ENCODE measurements at regions not wholly inside any gene's neighbourhood (a gene's known extent, or its start where the extent isn't known, plus 50 kb on each side); places are given as distances from the start of the nearest gene placed in this dataset.

- no peak for ATAC-seq (ENCODE audit: poor library complexity)
- no peak for DNase-seq
- intact Hi-C loops (cut with DNase I), result no loop called here
Observed at GRCh38 chr5:74321326-74321725, 319.2 kb downstream of the ENC1 start.

GRCh38 chr5:74320526-74320925 is 320.0 kb downstream of the ENC1 start:
- intact Hi-C loops (cut with DNase I), result no loop called here
- DNase-seq (no peak), ATAC-seq (ENCODE audit: poor library complexity) (no peak)

- DNase-seq (no peak), ATAC-seq (ENCODE audit: poor library complexity) (no peak)
- intact Hi-C loops (cut with DNase I), result no loop called here
Observed at GRCh38 chr5:74319076-74319475, 321.5 kb downstream of the ENC1 start.

- intact Hi-C loops (cut with DNase I), result no loop called here
- ATAC-seq (ENCODE audit: poor library complexity) (no peak), DNase-seq (no peak)
Observed at GRCh38 chr5:74316064-74316603, 324.4 kb downstream of the ENC1 start.

GRCh38 chr5:74314906-74315305 is 325.6 kb downstream of the ENC1 start:
- intact Hi-C loops (cut with DNase I), result no loop called here
- no peak for ATAC-seq (ENCODE audit: poor library complexity)

GRCh38 chr5:74313896-74314295 is 326.6 kb downstream of the ENC1 start:
- intact Hi-C loops (cut with DNase I), result no loop called here
- DNase-seq (no peak), ATAC-seq (ENCODE audit: poor library complexity) (no peak)

More at GRCh38 chr5:74314906-74315305, 325.6 kb downstream of the ENC1 start:
- no peak for DNase-seq

- no peak for ATAC-seq (ENCODE audit: poor library complexity)
- DNase-seq, result no peak
- intact Hi-C loops (cut with DNase I), result no loop called here
Observed at GRCh38 chr5:74312746-74313145, 327.8 kb downstream of the ENC1 start.

GRCh38 chr5:74311961-74312360 is 328.6 kb downstream of the ENC1 start:
- intact Hi-C loops (cut with DNase I), result no loop called here
- ATAC-seq (ENCODE audit: poor library complexity), result peak; percentile 39
- DNase-seq, result peak; percentile 50

GRCh38 chr5:74310997-74311930 is 329.3 kb downstream of the ENC1 start:
- DNase-seq, result no peak
- no peak for ATAC-seq (ENCODE audit: poor library complexity)
- intact Hi-C loops (cut with DNase I), result no loop called here

- DNase-seq (no peak), ATAC-seq (ENCODE audit: poor library complexity) (no peak)
- intact Hi-C loops (cut with DNase I), result no loop called here
Observed at GRCh38 chr5:74310386-74310785, 330.1 kb downstream of the ENC1 start.

- intact Hi-C loops (cut with DNase I), result no loop called here
- no peak for DNase-seq
- ATAC-seq (ENCODE audit: poor library complexity), result no peak
Observed at GRCh38 chr5:74309050-74309449, 331.5 kb downstream of the ENC1 start.

- DNase-seq, result no peak
- no peak for ATAC-seq (ENCODE audit: poor library complexity)
- intact Hi-C loops (cut with DNase I), result no loop called here
Observed at GRCh38 chr5:74306845-74307244, 333.7 kb downstream of the ENC1 start.

- ATAC-seq (ENCODE audit: poor library complexity) (no peak), DNase-seq (no peak)
- intact Hi-C loops (cut with DNase I), result no loop called here
Observed at GRCh38 chr5:74304536-74304935, 336.0 kb downstream of the ENC1 start.

GRCh38 chr5:74303578-74303977 is 336.9 kb downstream of the ENC1 start:
- no peak for ATAC-seq (ENCODE audit: poor library complexity)
- intact Hi-C loops (cut with DNase I), result no loop called here

GRCh38 chr5:74301576-74301975 is 339.0 kb downstream of the ENC1 start:
- ATAC-seq (ENCODE audit: poor library complexity) (no peak), DNase-seq (no peak)
- intact Hi-C loops (cut with DNase I), result no loop called here

More at GRCh38 chr5:74303578-74303977, 336.9 kb downstream of the ENC1 start:
- no peak for DNase-seq

GRCh38 chr5:74300808-74301389 is 339.6 kb downstream of the ENC1 start:
- intact Hi-C loops (cut with DNase I), result no loop called here
- no peak for ATAC-seq (ENCODE audit: poor library complexity)
- no peak for DNase-seq

- intact Hi-C loops (cut with DNase I), result no loop called here
Observed at GRCh38 chr5:74299833-74300232, 340.7 kb downstream of the ENC1 start.

GRCh38 chr5:74296685-74297408 is 343.7 kb downstream of the ENC1 start:
- intact Hi-C loops (cut with DNase I), result no loop called here
- peak; percentile 53 for ATAC-seq (ENCODE audit: poor library complexity)
- DNase-seq, result peak; percentile 43

More at GRCh38 chr5:74299833-74300232, 340.7 kb downstream of the ENC1 start:
- DNase-seq, result no peak
- no peak for ATAC-seq (ENCODE audit: poor library complexity)

GRCh38 chr5:74295676-74296075 is 344.9 kb downstream of the ENC1 start:
- no peak for DNase-seq
- intact Hi-C loops (cut with DNase I), result no loop called here
- no peak for ATAC-seq (ENCODE audit: poor library complexity)
